Mucosa of descending colon (tissue), 3 donors: ENCODE measurements at regions not wholly inside any gene's neighbourhood (a gene's known extent, or its start where the extent isn't known, plus 50 kb on each side); places are given as distances from the start of the nearest gene placed in this dataset.
A peak's percentile ranks its signal among the peaks of the same experiment; 100 is the strongest.

ENCODE experiments used
- ATAC-seq: fragments of 200-7000 bp; cut with Tn5 transposase; one replicate; pipeline ENCODE4 v1.9.1; 2020; ENCODE audit warnings: mild to moderate bottlenecking, moderate library complexity
- DNase-seq, 3 donors: peaks; one replicate each; pipeline ENCODE4 v3.0.0-alpha.2; 2020
- H3K36me3 ChIP-seq: fragments of 200-600 bp; one replicate; pipeline ENCODE4 v1.8.0; 2021; ENCODE audit warnings: low read depth, mild to moderate bottlenecking
- H3K4me1 ChIP-seq: fragments of 200-600 bp; one replicate; pipeline ENCODE4 v1.8.0; 2021; ENCODE audit warnings: low read depth, mild to moderate bottlenecking
- H3K4me3 ChIP-seq: fragments of 200-600 bp; one replicate; pipeline ENCODE4 v1.8.0; 2021; ENCODE audit warnings: mild to moderate bottlenecking
- H3K9me3 ChIP-seq: fragments of 200-600 bp; one replicate; pipeline ENCODE4 v1.8.0; 2021; ENCODE audit warnings: mild to moderate bottlenecking
- CTCF ChIP-seq: fragments of 200-600 bp; IDR thresholded peaks from one replicate; pipeline ENCODE4 v1.8.0; 2022; ENCODE audit warnings: antibody characterized with exemption, mild to moderate bottlenecking
- intact Hi-C, 2 donors: fragments of 100-400 bp; cut with DNase I in 1 of 2; cut with micrococcal nuclease in 1 of 2; formaldehyde crosslinking; loops; one replicate each; pipeline versions ENCODE4 v1.11.0 to v1.11.1; 2022; cut with DNase I, micrococcal nuclease
- donor health status: DM: no; HTN: no; CAD: no; lungs with moderate emphysema.
- donor health status: DM: no; HTN: no; CAD: no.
- donor health status: DM: no; HTN: yes; CAD: no.

- TF ChIP-seq CTCF: no peak
- intact Hi-C loops: no loop called here
- no peaks in the 10 kb centered on the region for H3K36me3 ChIP-seq
- no peaks in the 10 kb centered on the region for H3K9me3 ChIP-seq
- ATAC-seq: no peak
- no peak for DNase-seq
- no peak overlapping the region for H3K4me3 ChIP-seq
- H3K4me1 ChIP-seq: no peaks in the 10 kb centered on the region
Measured at GRCh38 chr7:49434846-49435245, 338.6 kb upstream of the VWC2 start.

- Histone ChIP-seq H3K36me3 (no peaks in the 10 kb centered on the region), H3K4me1 (no peaks in the 10 kb centered on the region), H3K4me3 (no peak overlapping the region), H3K9me3 (no peaks in the 10 kb centered on the region)
- ATAC-seq (no peak), DNase-seq (no peak)
- TF ChIP-seq CTCF: no peak
- intact Hi-C loops: no loop called here
Measured at GRCh38 chr7:49438281-49438680, 335.2 kb upstream of the VWC2 start.

- H3K4me1 ChIP-seq: no peaks in the 10 kb centered on the region
- TF ChIP-seq CTCF: no peak
- no peaks in the 10 kb centered on the region for H3K36me3 ChIP-seq
- intact Hi-C loops: no loop called here
- no peak for ATAC-seq
- DNase-seq: no peak
- H3K4me3 ChIP-seq: no peak overlapping the region
- no peaks in the 10 kb centered on the region for H3K9me3 ChIP-seq
Measured at GRCh38 chr7:49443515-49443914, 329.9 kb upstream of the VWC2 start.

- no peak for ATAC-seq
Measured at GRCh38 chr7:49453486-49453885, 320.0 kb upstream of the VWC2 start.

GRCh38 chr7:49479441-49479840, 294.0 kb upstream of the VWC2 start:
- no peak overlapping the region for H3K4me3 ChIP-seq
- intact Hi-C loops: no loop called here
- DNase-seq (peak in 1 of 3 donors; percentile 8), ATAC-seq (no peak)
- no peak for TF ChIP-seq CTCF
- no peaks in the 10 kb centered on the region for H3K36me3 ChIP-seq
- no peaks in the 10 kb centered on the region for H3K9me3 ChIP-seq
- no peaks in the 10 kb centered on the region for H3K4me1 ChIP-seq

More at GRCh38 chr7:49453486-49453885, 320.0 kb upstream of the VWC2 start:
- Histone ChIP-seq H3K4me3 (no peak overlapping the region), H3K36me3 (no peaks in the 10 kb centered on the region), H3K9me3 (no peaks in the 10 kb centered on the region), H3K4me1 (no peaks in the 10 kb centered on the region)
- no peak for DNase-seq
- intact Hi-C loops: no loop called here
- no peak for TF ChIP-seq CTCF

- Histone ChIP-seq H3K9me3 (no peaks in the 10 kb centered on the region), H3K4me1 (no peaks in the 10 kb centered on the region), H3K36me3 (no peaks in the 10 kb centered on the region), H3K4me3 (no peak overlapping the region)
- ATAC-seq: peak; percentile 33
- no peak for TF ChIP-seq CTCF
- intact Hi-C loops: no loop called here
- peak in 1 of 3 donors; percentile 4 for DNase-seq
Measured at GRCh38 chr7:49479936-49480544, 293.4 kb upstream of the VWC2 start.
